Liver (tissue), 8 donors: ENCODE measurements at regions not wholly inside any gene's neighbourhood (a gene's known extent, or its start where the extent isn't known, plus 50 kb on each side); places are given as distances from the start of the nearest gene placed in this dataset.

Experiments used
- DNase-seq: peaks from one replicate; pipeline ENCODE4 v3.0.0-alpha.2; 2017; ENCODE audit warnings: low spot score
- H3K27ac ChIP-seq, 2 donors: one replicate each; pipeline ENCODE4 v1.7.0; 2013; ENCODE audit warnings: inconsistent platforms in 2 of 2, low read length in 2 of 2, control low read depth in 1 of 2, low read depth in 1 of 2, mild to moderate bottlenecking in 1 of 2
- H3K27me3 ChIP-seq, 4 donors: one replicate each; pipeline versions ENCODE4 v1.6.1 to v1.7.0; 2013; ENCODE audit warnings: low read length in 3 of 4, inconsistent platforms in 1 of 4, mild to moderate bottlenecking in 1 of 4, moderate library complexity in 1 of 4; ENCODE audit not compliant: control insufficient read depth in 4 of 4, insufficient read depth in 4 of 4
- H3K36me3 ChIP-seq, 4 donors: one replicate each; pipeline versions ENCODE4 v1.6.1 to v1.7.0; 2013; ENCODE audit warnings: low read length in 3 of 4, mild to moderate bottlenecking in 3 of 4, low read depth in 1 of 4, moderate library complexity in 1 of 4; ENCODE audit not compliant: control insufficient read depth in 4 of 4, insufficient read depth in 3 of 4
- H3K4me1 ChIP-seq, 4 donors: one replicate each; pipeline versions ENCODE4 v1.6.1 to v1.7.0; 2013; ENCODE audit warnings: low read length in 3 of 4, mild to moderate bottlenecking in 3 of 4, moderate library complexity in 1 of 4; ENCODE audit not compliant: control insufficient read depth in 4 of 4, insufficient read depth in 4 of 4
- H3K4me3 ChIP-seq, 3 donors: one replicate each; pipeline versions ENCODE4 v1.6.1 to v1.7.0; 2013; ENCODE audit warnings: low read length in 3 of 3, control low read depth in 1 of 3, low read depth in 1 of 3, mild to moderate bottlenecking in 1 of 3
- H3K9ac ChIP-seq, 2 donors: one replicate each; pipeline ENCODE4 v1.7.0; 2013; ENCODE audit warnings: low read length in 2 of 2, mild to moderate bottlenecking in 2 of 2, moderate library complexity in 2 of 2, control low read depth in 1 of 2, low read depth in 1 of 2
- H3K9me3 ChIP-seq, 4 donors: one replicate each; pipeline versions ENCODE4 v1.6.1 to v1.7.0; 2013; ENCODE audit warnings: low read length in 3 of 4; ENCODE audit not compliant: control insufficient read depth in 4 of 4
- EGR1 ChIP-seq, 2 donors: IDR thresholded peaks; 2 replicates each; pipeline ENCODE4 v1.6.1; 2016 to 2018; ENCODE audit warnings: antibody characterized with exemption in 2 of 2, low read depth in 2 of 2
- FOXA1 ChIP-seq: IDR thresholded peaks from 2 replicates; pipeline ENCODE4 v1.6.1; 2016; ENCODE audit warnings: antibody characterized with exemption
- FOXA2 ChIP-seq: IDR thresholded peaks from 2 replicates; pipeline ENCODE4 v1.6.1; 2016; ENCODE audit warnings: antibody characterized with exemption
- GABPA ChIP-seq, 2 donors: IDR thresholded peaks in 1 of 2; conservative IDR thresholded peaks in 1 of 2; 2 replicates each; pipeline ENCODE4 v1.6.1; 2016; ENCODE audit warnings: antibody characterized with exemption in 2 of 2, mild to moderate bottlenecking in 1 of 2, moderate library complexity in 1 of 2
- HNF4A ChIP-seq, 2 donors: conservative IDR thresholded peaks; 2 replicates each; pipeline ENCODE4 v1.6.1; 2016; ENCODE audit warnings: antibody characterized with exemption in 2 of 2, mild to moderate bottlenecking in 2 of 2
- HNF4G ChIP-seq: IDR thresholded peaks from 2 replicates; pipeline ENCODE4 v1.6.1; 2016; ENCODE audit warnings: antibody characterized with exemption
- JUND ChIP-seq, 2 donors: IDR thresholded peaks; 2 replicates each; pipeline ENCODE4 v1.6.1; 2016; ENCODE audit warnings: antibody characterized with exemption in 2 of 2
- NR2F2 ChIP-seq: IDR thresholded peaks from 2 replicates; pipeline ENCODE4 v1.6.1; 2016; ENCODE audit warnings: antibody characterized with exemption
- RAD21 ChIP-seq, 2 donors: IDR thresholded peaks; 2 replicates each; pipeline ENCODE4 v1.6.1; 2016; ENCODE audit warnings: antibody characterized with exemption in 2 of 2, mild to moderate bottlenecking in 2 of 2
- RXRA ChIP-seq, 2 donors: IDR thresholded peaks; 2 replicates each; pipeline ENCODE4 v1.6.1; 2017 to 2018; ENCODE audit warnings: antibody characterized with exemption in 2 of 2, mild to moderate bottlenecking in 1 of 2
- SP1 ChIP-seq: IDR thresholded peaks from 2 replicates; pipeline ENCODE4 v1.6.1; 2018; ENCODE audit warnings: antibody characterized with exemption, mild to moderate bottlenecking
- TAF1 ChIP-seq: conservative IDR thresholded peaks from 2 replicates; pipeline ENCODE4 v1.6.1; 2016; ENCODE audit warnings: antibody characterized with exemption, mild to moderate bottlenecking
- YY1 ChIP-seq: IDR thresholded peaks from 2 replicates; pipeline ENCODE4 v1.6.1; 2016; ENCODE audit warnings: antibody characterized with exemption, mild to moderate bottlenecking
- WGBS: extraction: QIAGEN DNeasy Blood & Tissue Kit; methylation state at CpG from one replicate; pipeline ENCODE4 v1.1.7; 2013; 5-methylcytosine and 5-hydroxymethylcytosine counted together
- TF ChIP-seq, protein P1 (sequence below): fragments of 150-350 bp; IDR thresholded peaks from 2 replicates; pipeline ENCODE4 v1.5.1; 2017; ENCODE audit warnings: improper control_type of control experiment, low read depth, low read length; ENCODE audit not compliant: missing input control
- TF ChIP-seq, protein P2 (sequence below): IDR thresholded peaks from 2 replicates; pipeline ENCODE4 v1.6.1; 2016; ENCODE audit warnings: antibody characterized with exemption, mild to moderate bottlenecking
- TF ChIP-seq, protein P3 (sequence below): IDR thresholded peaks from 2 replicates; pipeline ENCODE4 v1.6.1; 2016; ENCODE audit warnings: antibody characterized with exemption
- TF ChIP-seq, protein P4 (sequence below): IDR thresholded peaks from 2 replicates; pipeline ENCODE4 v1.6.1; 2016; ENCODE audit warnings: antibody characterized with exemption
- TF ChIP-seq, protein P5 (sequence below): IDR thresholded peaks from 2 replicates; pipeline ENCODE4 v1.6.1; 2016; ENCODE audit warnings: antibody characterized with exemption
- donor health status: healthy.
- donor health status: healthy.
- donor health status: healthy.
- donor health status: healthy.
- donor health status: healthy.

DNA sequence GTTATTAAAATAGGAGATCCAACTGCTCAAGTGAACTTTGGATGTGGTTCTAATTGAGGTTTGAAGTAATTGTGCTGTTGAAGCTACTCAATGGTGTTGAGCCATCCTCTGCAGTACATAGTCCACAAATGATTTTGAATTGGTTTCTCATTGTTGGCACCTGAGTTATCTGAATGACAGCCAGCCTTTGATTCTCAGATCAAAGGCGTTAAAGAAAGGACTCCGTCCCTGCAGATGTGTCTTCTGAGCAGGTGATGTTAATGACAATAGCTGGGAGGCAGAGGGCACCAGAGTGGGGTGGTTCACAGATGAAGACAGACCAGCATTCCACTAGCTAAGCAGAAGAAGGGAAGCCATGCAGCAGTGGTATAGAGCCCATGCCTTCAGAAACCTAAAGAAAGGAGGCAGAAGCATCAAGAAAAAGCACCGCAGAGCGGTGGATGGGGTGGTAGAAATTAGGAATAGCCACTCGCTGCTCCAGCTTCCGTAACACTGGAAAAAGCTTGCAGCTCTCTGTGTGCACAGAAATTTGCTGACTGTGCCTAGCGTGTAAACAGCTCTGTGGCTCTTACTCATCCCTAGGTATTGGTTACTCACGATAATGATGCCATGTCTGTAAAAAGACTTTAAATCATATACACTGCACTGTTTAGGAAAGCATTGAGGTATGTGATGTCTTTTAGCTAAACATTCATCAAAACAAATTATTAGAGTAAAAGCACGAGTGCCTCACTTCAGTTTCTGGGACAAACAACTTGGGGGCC is 79.2 kb upstream of the CLCN4 start:
- no peak overlapping the region for H3K4me3 ChIP-seq
- TF ChIP-seq RXRA (IDR thresholded peaks at IDR 0.05) (peak in 1 of 2 donors; percentile 17), SP1 (peak; percentile 35), TAF1 (no peak), RAD21 (IDR thresholded peaks at IDR 0.05) (no peak), FOXA1 (no peak), NR2F2 (no peak), EGR1 (IDR thresholded peaks at IDR 0.05; ENCODE audit: low read depth in 2 of 2) (no peak), JUND (IDR thresholded peaks at IDR 0.05) (no peak), YY1 (no peak), FOXA2 (no peak), HNF4A (conservative IDR thresholded peaks at IDR 0.05) (peak; percentile 67 to 79), GABPA (IDR thresholded peaks at IDR 0.05 in 1 of 2, conservative IDR thresholded peaks at IDR 0.05 in 1 of 2) (no peak), HNF4G (peak; percentile 48)
- TF ChIP-seq, protein P1, sequence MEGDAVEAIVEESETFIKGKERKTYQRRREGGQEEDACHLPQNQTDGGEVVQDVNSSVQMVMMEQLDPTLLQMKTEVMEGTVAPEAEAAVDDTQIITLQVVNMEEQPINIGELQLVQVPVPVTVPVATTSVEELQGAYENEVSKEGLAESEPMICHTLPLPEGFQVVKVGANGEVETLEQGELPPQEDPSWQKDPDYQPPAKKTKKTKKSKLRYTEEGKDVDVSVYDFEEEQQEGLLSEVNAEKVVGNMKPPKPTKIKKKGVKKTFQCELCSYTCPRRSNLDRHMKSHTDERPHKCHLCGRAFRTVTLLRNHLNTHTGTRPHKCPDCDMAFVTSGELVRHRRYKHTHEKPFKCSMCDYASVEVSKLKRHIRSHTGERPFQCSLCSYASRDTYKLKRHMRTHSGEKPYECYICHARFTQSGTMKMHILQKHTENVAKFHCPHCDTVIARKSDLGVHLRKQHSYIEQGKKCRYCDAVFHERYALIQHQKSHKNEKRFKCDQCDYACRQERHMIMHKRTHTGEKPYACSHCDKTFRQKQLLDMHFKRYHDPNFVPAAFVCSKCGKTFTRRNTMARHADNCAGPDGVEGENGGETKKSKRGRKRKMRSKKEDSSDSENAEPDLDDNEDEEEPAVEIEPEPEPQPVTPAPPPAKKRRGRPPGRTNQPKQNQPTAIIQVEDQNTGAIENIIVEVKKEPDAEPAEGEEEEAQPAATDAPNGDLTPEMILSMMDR = no peak
- TF ChIP-seq, protein P2, sequence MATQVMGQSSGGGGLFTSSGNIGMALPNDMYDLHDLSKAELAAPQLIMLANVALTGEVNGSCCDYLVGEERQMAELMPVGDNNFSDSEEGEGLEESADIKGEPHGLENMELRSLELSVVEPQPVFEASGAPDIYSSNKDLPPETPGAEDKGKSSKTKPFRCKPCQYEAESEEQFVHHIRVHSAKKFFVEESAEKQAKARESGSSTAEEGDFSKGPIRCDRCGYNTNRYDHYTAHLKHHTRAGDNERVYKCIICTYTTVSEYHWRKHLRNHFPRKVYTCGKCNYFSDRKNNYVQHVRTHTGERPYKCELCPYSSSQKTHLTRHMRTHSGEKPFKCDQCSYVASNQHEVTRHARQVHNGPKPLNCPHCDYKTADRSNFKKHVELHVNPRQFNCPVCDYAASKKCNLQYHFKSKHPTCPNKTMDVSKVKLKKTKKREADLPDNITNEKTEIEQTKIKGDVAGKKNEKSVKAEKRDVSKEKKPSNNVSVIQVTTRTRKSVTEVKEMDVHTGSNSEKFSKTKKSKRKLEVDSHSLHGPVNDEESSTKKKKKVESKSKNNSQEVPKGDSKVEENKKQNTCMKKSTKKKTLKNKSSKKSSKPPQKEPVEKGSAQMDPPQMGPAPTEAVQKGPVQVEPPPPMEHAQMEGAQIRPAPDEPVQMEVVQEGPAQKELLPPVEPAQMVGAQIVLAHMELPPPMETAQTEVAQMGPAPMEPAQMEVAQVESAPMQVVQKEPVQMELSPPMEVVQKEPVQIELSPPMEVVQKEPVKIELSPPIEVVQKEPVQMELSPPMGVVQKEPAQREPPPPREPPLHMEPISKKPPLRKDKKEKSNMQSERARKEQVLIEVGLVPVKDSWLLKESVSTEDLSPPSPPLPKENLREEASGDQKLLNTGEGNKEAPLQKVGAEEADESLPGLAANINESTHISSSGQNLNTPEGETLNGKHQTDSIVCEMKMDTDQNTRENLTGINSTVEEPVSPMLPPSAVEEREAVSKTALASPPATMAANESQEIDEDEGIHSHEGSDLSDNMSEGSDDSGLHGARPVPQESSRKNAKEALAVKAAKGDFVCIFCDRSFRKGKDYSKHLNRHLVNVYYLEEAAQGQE = no peak
- TF ChIP-seq, protein P3, sequence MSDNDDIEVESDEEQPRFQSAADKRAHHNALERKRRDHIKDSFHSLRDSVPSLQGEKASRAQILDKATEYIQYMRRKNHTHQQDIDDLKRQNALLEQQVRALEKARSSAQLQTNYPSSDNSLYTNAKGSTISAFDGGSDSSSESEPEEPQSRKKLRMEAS = no peak
- TF ChIP-seq, protein P4, sequence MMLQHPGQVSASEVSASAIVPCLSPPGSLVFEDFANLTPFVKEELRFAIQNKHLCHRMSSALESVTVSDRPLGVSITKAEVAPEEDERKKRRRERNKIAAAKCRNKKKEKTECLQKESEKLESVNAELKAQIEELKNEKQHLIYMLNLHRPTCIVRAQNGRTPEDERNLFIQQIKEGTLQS = no peak
- TF ChIP-seq, protein P5, sequence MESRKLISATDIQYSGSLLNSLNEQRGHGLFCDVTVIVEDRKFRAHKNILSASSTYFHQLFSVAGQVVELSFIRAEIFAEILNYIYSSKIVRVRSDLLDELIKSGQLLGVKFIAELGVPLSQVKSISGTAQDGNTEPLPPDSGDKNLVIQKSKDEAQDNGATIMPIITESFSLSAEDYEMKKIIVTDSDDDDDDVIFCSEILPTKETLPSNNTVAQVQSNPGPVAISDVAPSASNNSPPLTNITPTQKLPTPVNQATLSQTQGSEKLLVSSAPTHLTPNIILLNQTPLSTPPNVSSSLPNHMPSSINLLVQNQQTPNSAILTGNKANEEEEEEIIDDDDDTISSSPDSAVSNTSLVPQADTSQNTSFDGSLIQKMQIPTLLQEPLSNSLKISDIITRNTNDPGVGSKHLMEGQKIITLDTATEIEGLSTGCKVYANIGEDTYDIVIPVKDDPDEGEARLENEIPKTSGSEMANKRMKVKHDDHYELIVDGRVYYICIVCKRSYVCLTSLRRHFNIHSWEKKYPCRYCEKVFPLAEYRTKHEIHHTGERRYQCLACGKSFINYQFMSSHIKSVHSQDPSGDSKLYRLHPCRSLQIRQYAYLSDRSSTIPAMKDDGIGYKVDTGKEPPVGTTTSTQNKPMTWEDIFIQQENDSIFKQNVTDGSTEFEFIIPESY = no peak
- no peak for DNase-seq
- peaks cover 0 to 13% (median 9%) of the 10 kb centered on the region in 4 donors for H3K4me1 ChIP-seq
- no peak overlapping the region for H3K9ac ChIP-seq
- no peaks in the 10 kb centered on the region for H3K36me3 ChIP-seq
- 62% methylated on average over 9 of the region's 9 CpGs for WGBS
- no peaks in the 10 kb centered on the region for H3K27me3 ChIP-seq
- H3K9me3 ChIP-seq = no peaks in the 10 kb centered on the region
- no peak overlapping the region for H3K27ac ChIP-seq
